Erythroblast (primary cell): ENCODE measurements at regions not wholly inside any gene's neighbourhood (a gene's known extent, or its start where the extent isn't known, plus 50 kb on each side); places are given as distances from the start of the nearest gene placed in this dataset.
"Not testable (repeated sequence)": the region's sequence is repeated elsewhere in the genome, so short reads cannot be mapped to it uniquely, and the experiment has no call there.

Experiments used
- DNase-seq, 2 experiments: peaks; one replicate each; lab custom pipeline; 2025; lab: John Stamatoyannopoulos, UW
- GATA1 ChIP-seq: IDR thresholded peaks from 2 replicates; pipeline ENCODE4 v1.6.1; 2011; ENCODE audit warnings: low read depth, mild to moderate bottlenecking, control low read depth, low read length, moderate library complexity
- POLR2A ChIP-seq: IDR thresholded peaks from 2 replicates; pipeline ENCODE4 v1.6.1; 2011; ENCODE audit warnings: mild to moderate bottlenecking, low read length

DNA sequence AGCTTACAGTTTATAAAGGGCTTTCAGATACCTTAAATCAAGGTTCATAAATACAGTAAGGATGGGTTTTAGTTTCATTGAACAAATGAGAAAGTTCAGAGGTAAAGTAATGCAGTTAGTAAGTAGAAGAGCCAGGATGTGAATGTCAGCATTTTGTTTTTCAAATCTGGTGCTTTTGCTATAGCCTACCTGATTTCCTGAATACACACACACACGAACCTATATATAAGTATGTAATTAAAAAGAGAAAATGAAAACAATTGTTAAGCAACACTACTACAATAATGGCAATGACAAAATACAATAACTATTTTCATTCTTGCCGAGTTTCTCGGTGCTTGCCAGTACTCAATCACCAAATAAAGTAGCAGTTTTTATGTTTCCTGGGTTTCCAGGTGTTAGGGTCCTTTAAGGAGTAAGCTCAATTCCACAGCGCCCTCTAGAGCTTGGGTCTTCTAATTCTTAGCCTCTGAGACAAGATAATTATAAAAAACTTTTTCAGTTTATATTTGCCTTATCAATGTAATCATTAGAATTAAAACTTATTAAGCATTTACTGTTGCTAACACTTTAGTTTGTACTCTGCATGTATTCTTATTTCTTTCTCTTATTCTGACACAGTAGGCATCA lies 512.9 kb upstream of the ACVR2A start:
- no peak for TF ChIP-seq POLR2A
- no peak for TF ChIP-seq GATA1
- DNase-seq = peak; percentile 1 to 14

- TF ChIP-seq GATA1 (no peak), POLR2A (no peak)
- DNase-seq = no peak
Measured at GRCh38 chr2:147330925-147331324, 513.9 kb upstream of the ACVR2A start.

GRCh38 chr2:147327613-147328012 lies 517.2 kb upstream of the ACVR2A start:
- DNase-seq = no peak
- no peak for TF ChIP-seq GATA1
- no peak for TF ChIP-seq POLR2A

GRCh38 chr2:147325990-147326389 lies 518.8 kb upstream of the ACVR2A start:
- DNase-seq = no peak
- no peak for TF ChIP-seq POLR2A
- no peak for TF ChIP-seq GATA1

DNA sequence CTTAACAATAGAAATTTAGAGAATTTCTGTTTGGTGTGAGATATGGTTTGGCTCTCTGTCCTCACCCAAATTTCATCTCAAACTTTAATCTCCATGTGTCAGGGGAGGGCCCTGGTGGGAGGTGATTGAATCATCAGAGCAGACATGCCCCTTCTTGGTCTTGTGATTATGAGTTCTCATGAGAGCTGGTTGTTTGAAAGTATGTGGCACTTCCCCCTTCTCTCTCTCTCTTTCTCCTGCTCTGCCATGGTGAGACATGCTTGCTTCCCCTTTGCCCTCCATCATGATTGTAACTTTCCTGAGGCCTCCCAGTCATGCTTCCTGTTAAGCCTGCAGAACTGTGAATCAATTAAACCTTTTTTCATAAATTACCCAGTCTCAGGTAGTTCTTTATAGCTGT lies 524.7 kb upstream of the ACVR2A start:
- TF ChIP-seq POLR2A = no peak
- TF ChIP-seq GATA1 = no peak
- DNase-seq = no peak

GRCh38 chr2:147311058-147311430 lies 533.8 kb upstream of the ACVR2A start:
- TF ChIP-seq GATA1 = no peak
- no peak for TF ChIP-seq POLR2A

DNA sequence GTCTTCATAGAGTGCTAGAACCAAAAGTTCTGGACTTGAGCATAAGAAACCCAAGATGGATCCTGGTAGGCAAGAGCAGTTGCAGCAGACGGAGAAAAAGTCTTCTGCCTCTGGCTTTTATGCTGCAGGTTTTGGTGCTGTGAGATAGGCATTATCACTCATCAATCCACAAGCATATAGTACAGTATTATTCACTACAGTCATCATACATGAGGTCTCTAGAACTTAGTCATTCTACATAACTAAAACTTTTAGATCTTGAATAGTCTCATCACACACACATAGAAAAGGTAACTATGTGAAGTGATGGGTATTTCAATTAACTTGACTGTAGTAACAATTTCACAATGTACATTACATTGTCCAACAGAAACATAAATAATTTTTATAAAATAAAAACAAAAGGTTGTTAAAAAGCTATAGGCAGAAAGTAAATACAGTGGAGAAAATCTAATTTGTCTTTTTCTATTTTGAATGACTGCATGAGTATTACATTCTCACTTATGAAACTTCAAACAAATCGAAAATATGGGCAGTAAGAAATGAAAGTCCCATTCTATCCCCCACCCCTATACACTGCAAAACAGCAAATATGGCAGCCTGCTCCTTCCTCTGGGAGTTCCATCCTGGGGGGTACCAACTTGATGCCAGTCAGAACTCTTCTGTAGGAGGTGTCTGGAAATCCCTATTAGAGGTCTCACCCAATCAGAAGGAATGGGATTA lies 534.3 kb upstream of the ACVR2A start:
- no peak for DNase-seq
- TF ChIP-seq POLR2A (no peak), GATA1 (no peak)

More at GRCh38 chr2:147311058-147311430, 533.8 kb upstream of the ACVR2A start:
- no peak for DNase-seq

DNA sequence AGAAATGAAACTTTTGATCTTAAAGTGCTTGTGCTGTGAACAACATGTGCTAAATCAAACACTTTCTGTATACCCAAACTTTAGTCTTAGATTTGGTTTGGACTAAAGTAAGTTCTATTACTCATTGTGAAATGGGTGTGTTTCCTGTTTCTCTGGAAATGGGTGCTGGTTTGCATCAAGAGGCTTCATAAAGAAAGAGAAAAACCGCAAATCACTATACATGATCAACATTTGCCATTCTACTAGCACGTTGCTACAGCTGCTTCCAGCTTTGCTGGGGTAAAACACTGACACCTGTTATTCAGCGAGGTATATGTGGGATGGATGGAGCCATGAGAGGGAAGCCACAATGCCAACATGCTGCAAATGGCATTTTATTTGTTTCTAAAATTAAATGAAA lies 547.0 kb upstream of the ACVR2A start:
- DNase-seq = no peak
- TF ChIP-seq GATA1 (no peak), POLR2A (no peak)

DNA sequence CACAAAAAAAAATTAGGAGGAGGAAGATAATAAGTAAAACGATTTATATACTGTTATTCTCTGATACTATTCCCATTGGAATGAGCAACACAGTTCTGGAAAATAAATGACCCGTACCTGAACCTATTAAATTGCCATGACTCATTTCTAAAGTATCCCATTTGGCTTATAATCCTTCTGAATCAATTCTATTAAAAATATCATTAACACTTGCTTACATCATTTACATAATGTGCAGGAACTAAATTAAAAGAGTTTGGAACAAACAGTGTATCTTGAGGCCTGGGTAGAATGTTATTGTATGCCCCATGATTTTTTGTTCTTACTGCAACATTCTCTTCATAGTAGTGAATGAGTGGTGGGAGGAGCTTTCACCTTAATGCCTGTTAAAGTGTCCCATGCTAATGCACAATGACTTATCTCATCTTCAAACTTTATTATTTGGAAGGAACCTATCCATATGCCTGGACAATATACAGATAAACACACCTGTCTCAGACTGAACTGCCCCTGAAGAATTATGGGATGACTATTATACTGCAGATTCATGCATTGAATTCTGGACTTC lies 549.9 kb upstream of the ACVR2A start:
- TF ChIP-seq GATA1 (no peak), POLR2A (no peak)
- no peak for DNase-seq

DNA sequence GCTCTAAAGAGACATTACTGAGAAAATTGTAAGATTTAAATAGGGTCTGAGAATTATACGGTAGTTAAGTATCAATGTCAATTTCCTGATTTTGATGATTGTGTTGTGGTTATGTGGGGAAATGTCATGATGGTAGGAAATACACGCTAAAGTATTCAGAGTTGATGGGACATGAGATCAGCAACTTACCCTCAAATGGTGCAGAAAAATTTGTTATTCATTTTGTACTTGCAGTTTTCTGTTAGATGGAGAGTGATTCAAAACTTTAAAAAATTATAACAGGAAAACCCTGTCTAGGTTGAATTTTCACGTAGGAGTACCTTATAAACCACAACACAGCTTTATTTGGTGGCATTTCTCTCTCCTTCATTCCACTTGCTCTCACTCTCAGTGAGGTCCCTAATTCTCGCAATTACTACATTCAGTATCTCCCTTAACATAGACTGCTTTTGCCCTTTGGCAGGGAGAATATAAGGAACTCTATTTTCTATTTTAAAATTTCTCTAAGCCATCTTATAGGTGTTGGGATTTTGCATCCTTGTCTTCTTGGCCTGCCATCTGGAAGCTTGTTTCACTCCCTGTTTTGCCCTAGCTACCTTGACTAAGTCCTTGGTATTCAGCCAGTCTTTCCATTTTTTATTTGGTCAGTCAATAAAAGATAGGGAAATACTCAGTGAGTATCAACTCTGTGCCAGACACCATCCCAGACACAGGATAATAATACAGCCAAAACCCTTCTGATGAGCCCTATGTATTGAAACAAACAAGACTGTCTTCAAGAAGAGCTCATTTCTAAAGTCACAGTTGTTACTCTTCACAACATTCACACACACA lies 550.6 kb upstream of the ACVR2A start:
- TF ChIP-seq POLR2A (no peak), GATA1 (no peak)
- no peak for DNase-seq

DNA sequence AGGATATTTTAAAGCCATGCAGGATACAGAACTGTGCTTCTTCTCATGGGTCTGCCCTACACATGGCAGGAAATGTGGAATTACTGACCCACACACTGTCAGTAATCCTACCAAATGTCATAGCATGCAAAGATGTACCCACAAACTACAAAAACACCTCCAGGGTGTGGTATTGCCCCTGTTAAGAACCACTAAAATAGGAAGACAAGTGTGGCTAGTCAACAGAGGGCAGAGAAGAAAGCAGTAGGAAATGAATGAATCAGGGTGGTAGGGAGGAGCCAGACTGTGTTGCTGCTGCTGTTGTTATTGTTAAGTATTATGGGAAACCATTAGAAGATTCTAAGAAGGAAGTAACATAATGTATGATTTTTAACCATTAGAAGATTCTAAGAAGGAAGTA lies 556.7 kb upstream of the ACVR2A start:
- TF ChIP-seq POLR2A (no peak), GATA1 (no peak)
- no peak for DNase-seq

GRCh38 chr2:147275943-147276342 lies 568.9 kb upstream of the ACVR2A start:
- TF ChIP-seq GATA1 (no peak), POLR2A (no peak)
- no peak for DNase-seq

DNA sequence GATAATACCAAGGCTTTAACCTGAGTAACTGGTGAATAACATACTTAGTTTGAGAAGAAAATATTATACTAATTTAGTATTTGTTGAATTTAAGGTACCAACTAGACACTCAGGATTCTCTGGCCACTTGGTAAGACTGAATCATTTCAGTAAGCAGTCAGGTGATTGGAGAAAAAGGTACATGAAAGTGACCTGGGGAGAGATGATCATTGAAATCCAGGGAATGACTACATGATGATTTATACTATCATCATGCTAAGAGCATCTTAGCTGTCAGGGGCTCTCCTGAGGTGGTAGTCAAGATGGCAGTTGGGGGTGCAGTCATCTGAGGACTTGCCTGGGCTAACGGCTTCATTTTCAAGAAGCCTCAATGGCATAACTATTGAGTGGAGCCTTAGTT lies 571.2 kb upstream of the ACVR2A start:
- TF ChIP-seq GATA1 (no peak), POLR2A (no peak)
- DNase-seq = no peak

DNA sequence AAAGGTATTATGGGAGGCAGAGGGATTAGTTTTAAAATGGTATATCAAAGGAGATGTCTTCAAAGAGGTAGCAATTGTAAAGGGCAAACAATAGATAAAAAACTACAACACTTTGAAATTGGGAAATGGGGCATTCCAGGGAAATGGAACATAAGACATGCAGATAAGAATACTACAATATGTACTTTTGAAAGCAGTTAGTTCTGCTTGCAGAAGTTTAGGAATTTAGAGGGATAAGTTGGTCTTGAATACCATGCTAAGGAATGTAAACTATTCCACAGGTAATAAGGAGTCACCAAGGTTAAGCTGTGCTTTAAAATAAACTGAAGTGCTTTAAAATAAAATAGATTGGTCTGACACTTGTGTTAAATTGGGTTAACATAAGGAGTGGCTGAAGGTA lies 571.7 kb upstream of the ACVR2A start:
- TF ChIP-seq GATA1 (no peak), POLR2A (no peak)
- DNase-seq = no peak

- DNase-seq = not testable (repeated sequence)
Measured at GRCh38 chr2:147269581-147269980, 575.2 kb upstream of the ACVR2A start.
